Glomerular visceral epithelial cell (primary cell): ENCODE measurements at regions not wholly inside any gene's neighbourhood (a gene's known extent, or its start where the extent isn't known, plus 50 kb on each side); places are given as distances from the start of the nearest gene placed in this dataset.

Source experiments
- DNase-seq: peaks from one replicate; pipeline ENCODE4 v3.0.0-alpha.2; 2016; ENCODE audit errors: extremely low spot score

DNA sequence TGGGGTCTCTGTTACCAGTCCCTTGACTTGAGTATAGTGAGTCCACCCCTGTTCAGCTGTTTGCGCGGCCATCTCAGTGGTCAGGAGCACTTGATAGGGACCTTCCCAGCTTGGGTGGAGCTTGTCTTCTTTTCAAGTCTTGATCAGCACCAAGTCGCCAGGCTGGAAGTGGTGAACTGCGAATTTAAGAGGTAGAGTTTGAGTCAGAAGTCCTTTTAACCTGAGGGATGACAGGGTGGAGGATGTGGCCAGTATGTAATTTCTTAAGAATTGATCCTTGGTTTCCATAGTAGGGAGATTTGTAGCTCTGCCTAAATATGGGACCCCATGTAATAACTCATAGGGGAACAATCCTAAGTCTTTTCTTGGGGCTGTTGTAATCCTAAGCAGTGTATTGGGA lies 86.3 kb upstream of the XCR1 start:
- no peak for DNase-seq

DNA sequence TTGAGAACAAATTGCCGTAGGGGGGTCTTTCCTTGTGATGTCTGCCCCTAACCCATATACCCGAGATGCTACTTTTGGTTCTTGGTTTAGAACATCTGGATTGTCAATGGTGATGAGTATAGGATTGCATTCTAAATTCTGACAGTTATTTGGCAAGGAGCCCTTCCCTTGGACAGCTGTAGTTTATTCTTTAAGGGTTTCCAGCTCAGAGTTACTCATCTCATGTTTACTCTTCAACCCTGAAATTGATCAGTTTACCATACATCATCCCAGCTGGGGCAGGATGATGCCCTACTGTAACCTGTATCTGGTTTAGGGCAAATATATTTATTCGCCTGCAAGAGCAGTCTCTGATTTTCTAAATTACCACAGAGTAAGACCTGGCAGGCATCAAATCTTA lies 85.7 kb upstream of the XCR1 start:
- DNase-seq = no peak

DNA sequence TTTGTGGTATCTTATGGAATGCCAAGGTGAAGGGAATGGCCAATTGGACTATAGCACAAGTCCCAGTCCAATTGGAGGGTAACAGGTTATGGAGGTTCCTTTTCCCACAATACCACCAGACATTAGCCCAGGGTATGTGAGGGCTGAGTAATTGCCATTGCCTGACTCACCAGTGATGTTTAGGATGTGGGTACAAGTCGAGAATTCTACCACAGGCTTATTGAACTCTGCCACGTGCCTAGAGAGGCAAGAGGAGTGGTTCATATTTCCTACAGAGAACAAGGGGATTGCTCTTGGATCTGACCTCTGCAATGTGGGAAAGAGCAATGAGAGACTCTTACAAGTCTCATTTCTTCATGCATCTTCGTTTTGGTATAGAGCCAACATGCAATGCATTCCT lies 85.0 kb upstream of the XCR1 start:
- DNase-seq = peak; percentile 40

DNA sequence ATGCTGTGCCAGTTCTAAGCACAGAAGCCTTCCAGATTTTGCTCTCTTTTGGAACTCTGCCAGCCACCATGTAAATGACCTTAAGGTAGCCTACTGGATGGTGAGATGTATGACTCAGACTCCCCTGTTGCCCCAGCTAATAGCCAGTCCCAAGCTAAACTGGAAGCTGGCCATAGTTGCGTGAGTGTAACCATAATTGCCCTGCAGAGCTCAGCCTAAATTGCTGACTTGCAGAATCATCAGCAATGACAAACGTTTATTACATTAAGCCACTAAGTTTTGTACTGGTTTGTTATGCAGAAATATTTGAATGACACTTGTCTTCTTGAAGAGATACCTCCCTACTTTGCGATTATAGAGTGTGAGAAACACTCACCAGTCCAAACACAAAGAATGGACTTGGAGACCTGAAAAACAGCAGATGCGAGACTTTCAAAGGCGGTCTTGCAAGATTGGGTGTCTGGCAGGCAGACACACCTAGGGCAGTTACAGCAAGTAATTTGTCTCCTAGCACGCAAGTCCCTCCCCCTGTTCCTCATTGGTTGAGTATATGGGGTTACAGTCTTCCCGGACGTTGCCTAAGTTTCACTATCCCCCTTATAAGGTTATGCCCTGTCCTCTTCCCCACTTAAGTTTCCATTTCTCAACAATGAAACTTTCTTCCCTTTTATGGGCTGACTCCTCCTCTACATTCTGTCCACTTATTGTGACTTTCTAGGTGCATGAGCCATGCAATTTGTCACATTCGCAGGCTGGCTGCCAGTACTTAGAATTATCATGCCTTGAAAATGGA lies 83.6 kb upstream of the XCR1 start:
- peak; percentile 86 for DNase-seq

DNA sequence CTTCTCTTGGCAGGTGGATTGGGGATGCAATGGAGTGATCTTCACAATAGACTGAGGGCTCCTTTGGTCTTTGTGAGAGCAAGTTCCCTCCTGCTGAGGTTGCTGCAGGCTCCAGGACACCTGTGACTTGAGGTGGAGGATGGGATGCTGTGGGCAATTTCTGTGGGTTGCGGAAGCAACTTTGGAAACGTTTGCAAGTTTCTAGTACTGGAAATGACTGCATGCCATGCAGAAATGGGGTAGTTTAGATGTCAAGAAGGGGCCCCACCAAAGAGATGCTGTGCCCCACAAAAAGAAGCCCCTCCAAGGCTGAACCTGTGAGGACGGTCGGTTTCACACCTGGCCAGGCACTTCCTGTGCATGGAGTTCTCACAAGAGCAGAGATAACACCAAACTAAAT lies 80.4 kb upstream of the XCR1 start:
- DNase-seq = no peak

DNA sequence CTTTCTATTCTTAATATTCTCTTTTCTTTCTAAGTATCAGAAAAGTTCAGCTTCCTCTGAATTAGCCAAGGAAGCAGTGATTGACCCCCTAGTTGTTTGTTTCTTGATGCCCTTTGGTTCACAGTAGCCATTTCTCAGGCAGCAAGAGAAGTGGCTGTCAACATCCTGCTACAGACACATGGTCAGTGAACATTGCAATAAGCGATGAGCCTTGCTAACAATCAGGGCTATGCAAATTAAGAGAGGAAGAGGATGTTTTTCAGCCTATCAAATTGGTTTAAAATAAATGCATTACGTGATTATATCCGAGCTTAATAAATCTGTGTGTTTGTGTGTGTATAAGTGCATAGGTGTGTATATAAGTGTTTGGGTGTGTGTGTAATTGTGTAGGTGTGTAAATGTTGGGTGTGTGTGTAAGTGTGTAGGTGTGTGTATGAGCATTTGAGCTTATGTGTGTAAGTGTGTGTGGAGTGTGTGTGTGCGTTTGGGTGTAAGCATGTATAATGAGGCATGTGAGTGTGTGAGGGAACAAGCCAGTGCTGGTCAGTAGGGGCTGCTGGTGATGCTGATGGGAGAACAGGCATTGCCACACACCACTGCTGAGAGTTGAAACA lies 78.1 kb upstream of the XCR1 start:
- DNase-seq = no peak

DNA sequence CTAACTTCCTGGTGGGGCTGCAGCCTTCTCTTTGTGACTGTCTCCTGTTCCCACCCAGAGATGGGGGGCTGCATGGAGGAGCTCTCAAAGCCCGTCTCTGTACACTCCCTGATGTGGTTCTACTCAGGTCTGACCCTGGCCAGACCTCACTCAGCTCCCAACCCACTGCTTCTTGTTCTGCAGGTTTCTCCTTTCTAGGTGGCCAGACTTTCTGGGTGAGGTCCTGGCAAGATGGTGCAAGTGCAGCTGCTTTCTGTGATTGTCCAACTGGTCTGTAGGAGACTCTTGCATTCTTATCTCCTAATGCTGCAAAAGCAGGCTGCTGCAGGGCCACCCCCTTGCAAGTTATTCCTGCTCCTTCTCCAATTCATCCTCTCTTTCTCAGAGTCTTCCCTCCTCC lies 77.4 kb upstream of the XCR1 start:
- DNase-seq = no peak

DNA sequence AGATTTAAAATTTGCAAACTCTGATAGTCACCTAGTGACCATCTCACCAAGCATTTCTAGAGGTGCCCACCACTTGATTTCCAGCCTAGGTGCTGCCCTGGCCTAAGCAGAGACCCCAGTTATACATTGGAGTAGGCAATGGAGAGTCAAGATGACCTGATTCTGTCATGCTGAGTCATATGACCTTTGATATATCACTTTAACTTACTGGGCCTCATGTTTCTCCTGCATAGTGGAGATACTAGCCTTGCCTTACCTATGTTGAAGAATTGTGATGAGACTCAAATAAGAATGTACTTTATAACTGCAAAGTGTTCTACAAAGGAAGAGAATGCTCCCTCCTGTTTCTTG lies 75.5 kb upstream of the XCR1 start:
- DNase-seq = no peak

DNA sequence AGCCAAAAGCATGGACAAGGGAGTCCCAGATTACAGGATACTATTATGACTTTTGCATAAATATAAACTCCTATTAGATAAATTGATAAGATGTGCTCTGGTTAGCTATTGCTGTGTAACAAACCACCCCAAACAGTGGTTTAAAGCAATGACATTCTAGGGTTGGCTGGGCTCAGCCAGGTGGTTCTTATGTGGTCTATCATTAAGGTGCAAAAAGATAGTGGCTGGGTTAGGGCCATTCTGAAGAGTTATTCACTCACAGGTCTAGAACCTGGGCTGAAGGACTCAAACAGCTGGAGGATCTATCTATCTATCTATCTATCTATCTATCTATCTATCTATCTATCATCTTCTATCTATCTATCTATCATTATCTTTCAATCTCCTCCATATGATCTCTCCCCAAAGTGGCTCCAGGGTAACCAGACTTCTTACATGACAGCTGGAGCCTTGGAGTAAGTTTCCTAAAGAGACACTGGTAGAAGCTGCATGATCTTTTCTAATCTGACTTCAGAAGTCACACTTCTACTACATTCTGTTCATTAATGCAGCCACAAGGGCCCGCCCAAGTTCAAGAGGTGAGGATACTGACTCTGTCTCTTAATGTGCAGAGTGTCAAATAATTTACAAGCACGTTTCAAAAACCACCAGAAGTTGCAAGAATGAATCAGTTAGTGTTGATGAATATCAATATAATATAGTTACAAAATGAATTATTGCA lies 74.9 kb upstream of the XCR1 start:
- DNase-seq = no peak

DNA sequence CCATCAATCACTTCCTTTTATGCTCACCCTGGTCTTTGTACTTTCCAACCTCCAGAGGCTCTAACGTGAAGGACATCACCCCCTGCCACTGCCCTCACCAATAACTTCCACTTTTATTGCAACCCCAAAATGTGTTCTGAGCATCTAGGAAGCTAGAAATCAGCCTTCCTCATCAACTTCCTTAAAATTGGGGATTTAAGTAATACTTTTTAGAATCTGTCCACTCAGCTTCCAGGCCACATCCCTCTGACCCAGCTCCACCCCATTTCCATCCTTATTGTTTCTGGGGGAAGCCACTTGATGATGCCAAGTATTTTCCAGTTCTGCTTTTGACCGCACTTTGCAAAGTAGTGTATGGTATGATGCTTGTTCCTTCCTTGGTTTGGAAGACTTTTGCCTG lies 73.5 kb upstream of the XCR1 start:
- DNase-seq = no peak

DNA sequence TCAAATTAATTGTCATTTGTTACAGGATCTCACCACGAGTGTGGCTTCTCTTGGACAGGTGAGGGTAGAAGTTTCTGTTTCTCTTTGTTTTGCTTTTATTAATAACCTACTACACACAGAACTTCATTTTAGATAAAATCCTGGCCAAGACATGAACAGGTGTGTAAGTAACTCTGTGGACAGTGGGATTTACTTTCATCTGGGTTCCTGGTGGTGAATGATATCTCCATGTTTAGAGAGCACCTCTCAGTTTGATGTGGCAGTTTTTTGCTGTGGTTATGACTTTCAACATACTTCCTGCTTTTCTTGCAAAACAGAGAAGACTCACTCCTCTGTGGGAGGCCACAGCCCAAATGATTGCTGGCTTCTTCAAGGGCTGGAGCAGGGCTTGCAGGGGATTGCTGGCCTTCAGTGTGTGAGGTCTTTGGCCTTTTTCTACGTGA lies 71.1 kb upstream of the XCR1 start:
- DNase-seq = no peak

DNA sequence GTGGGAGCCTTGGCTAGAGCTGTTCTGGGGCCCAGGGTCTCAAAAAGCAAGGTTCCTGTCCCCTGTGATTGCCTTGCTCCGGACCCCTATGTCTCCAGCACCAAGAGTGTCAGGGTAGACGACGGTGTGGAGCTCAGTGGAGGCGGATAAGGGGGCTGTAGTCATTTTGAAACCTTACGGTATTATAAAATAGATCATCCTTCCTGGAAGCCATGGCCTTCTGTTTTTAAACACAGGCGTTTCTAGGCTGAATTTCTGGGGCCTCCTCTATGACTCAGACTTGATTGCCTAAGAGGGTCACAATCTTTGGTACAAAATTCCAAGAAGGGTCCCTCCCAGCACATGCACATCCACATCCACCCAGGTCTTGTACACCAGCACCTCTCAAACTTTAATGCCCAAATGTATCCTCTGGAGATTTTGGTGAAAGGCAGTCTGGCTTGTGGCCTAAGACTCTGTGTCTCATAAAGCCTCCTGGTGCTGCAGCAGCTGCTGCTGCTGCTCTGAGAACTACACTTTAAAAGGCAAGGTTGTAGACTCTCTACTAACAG lies 70.5 kb upstream of the XCR1 start:
- no peak for DNase-seq

DNA sequence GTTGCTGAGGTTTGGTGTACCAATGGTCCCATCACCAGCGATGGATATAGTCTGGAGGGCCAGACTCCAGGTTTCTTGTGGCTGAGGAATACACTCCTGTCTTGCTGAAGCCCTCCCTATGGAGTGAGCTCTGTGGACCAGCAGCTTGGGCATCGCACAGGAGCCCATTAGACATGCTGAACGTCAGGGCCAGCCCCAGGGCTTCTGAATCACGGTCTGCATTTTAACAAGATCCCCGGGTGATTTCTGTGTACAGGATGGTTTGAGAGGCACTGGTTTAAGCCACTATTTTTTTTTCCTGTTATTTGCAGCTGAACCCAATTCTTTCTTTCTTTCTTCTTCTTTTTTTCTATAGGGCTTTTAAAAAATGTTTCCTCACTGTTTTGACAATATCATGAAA lies 69.5 kb upstream of the XCR1 start:
- DNase-seq = no peak

DNA sequence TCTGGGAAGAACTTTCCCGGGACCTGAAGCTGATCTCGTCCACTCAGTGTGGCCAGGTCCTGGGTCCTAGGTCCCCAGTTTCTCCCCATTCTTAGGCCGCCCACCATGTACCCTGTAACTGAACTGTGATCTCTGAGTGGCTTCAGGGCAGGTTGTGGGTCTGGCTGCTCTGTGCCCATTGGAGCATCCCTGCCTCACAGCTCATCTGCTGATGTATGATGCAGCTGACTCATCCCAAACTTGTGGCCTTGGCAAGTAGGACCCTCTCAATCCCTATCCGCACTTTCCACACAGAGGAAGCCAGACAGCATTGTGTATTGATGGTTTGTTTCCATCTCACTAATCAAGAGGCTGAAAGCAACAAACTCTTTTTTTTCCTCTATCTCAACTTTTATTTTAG lies 69.1 kb upstream of the XCR1 start:
- no peak for DNase-seq

DNA sequence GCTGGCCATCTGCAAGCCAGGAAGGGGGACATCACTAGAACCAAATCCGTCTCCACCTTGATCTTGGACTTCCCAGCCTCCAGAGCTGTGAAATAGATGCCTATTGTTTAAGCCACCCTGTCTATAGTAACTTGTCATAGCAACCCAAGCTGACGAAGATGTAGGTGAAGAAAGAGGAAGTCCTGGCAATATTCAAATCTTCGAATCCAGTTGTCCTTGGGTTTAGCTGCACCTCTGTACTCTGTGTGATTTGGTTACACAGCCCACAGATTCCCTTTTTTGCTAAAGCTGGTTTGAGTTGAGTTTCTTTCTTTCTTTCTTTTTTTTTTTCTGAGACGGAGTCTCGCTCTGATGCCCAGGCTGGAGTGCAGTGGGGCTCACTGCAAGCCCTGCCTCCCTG lies 68.0 kb upstream of the XCR1 start:
- no peak for DNase-seq

DNA sequence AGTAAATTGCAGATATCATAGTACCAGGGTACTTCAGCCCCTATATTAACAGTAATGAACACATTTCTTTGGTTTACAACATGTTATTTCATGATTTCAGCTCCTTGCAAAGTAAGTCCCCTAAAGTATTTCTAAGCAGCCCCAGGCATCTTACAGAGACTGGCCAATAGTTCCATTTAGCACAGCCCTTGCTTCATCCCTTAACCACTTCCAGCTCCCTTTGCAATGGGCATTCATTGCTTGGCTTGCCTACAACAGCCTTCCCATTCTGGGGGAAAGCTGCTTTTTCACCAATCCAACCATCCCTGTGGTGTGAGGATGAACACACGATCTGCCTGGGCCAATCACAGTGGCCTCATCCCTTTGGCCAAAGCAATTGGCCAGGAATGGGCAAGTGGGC lies 67.2 kb upstream of the XCR1 start:
- DNase-seq = no peak

DNA sequence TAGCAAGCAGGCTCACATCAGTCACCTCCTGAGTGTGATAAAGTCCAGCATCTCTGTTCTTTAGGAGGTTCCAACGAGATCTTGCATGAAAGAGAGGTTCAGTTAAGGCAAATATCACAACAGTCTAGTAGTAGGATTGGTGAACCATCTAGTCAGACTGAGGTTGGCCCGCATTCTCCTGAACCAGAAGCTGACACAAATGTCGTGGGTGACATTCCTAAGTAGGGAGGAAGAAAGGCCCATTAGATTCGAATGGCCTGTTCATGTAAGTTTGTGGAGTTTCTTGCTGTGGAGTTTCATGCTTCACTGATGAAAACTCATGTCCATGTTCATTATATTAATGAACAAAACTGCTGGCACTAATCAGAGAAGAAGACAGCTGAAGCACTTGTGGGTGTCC lies 66.7 kb upstream of the XCR1 start:
- DNase-seq = no peak

DNA sequence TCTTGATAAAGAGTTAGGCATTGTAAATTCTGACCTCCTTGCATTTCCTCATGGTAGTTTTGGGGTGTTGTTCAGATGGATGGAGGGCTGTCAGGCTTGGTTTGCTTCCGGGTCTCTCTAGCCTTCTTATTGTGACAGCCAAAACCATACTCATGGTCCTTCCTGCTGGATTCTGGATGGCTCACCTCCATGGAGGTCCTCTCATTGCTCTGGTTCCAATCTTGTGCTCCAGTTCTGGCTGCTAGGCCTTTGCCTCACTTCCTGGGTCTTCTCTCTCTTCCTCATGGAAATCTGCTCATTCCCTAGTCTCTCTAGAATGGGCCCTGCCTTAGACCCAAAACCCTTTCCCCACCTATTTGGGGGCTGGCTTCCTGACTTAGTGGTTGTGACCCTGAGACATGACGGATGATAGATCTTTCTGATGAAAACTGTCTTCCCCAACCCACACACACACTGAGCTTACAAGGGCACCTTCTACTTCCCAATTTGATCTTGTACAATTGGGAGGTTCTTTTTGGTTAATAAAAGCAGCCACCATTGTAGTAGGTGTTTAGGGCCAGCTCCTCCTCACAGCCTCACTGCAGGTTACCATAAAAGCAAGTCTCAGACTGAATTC lies 66.2 kb upstream of the XCR1 start:
- DNase-seq = no peak

DNA sequence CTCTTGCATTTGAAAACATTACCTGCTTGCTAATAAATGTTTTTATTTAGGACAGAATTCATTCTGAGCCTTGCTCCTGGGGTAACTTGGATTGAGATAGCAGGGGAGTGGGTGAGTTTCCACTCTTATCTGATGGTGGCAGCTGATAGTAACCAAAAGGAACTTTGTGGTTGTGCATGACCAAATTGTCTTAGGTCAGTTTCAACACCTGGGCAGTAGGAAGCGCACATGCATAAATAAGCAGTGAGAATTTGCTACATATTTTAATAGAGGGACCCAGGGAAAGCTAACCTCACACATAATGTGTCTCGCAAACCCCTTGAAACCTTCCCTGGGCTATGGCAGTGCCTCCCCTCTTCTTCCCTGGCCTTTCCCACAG lies 65.4 kb upstream of the XCR1 start:
- DNase-seq = no peak

DNA sequence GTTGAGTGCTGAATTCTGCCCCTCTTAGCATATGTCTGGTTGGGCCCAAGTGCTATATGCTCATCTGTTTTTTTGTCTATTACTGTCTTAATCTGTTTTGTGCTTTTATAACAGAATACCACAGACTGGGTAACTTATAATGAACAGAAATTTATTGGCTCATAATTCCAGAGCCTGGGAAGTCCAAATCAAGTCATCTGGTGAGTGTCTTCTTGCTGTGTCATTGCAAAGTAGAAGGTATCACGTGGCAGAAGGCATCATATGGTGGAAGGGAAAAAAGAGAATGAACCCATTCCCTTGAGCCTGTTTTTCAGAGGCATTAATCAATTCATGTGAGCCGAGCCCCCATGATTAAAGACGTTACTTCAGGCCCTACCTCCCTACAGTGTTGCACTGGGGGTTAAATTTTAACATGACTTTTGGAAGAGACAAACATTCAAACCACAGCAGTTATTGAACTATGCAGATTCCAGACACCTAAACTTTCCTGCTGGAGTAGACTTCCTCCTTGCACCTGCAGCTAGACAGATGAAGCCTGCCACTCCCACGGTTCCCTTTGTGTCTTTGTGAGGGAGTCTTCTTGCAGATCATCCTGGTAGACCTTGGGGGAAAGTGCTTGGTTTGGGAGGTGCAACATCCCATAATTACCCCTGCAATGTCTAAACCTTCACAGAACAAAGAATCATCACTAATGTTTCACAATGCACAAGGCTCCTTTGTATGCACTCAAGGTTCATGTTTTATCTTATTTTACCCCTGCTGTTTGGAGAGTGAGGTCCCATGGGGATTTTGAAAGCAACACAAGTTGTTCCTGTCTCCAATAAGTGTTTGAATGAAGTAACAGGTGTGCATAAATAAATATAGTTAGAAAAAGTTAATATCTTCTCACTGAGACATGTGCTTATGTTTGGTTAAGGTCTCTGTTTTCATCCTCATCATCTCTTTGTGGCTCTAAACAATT lies 64.7 kb upstream of the XCR1 start:
- DNase-seq = no peak

DNA sequence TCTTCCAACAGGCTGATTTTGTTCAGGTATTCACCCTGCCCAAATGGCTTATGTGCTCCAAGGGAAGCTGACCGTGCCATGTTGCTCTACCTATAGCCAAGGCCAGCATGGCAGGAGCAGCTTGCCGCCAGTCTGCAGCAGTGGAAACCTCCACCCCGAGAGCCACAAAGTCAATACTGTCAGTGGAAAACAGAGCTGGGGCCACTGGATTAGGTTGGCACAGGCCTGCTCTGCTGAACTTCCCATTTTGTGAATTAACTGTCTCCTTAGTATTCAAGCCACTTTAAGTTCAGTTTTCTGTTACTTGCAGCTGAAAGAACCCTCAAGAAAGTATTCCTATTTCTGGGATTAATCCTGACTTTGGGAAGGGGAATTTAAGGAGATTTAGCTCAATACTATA lies 63.8 kb upstream of the XCR1 start:
- no peak for DNase-seq
